NCI-H748 (cell line): ENCODE measurements at regions not wholly inside any gene's neighbourhood (a gene's known extent, or its start where the extent isn't known, plus 50 kb on each side); places are given as distances from the start of the nearest gene placed in this dataset.
"Not testable (repeated sequence)": the region's sequence is repeated elsewhere in the genome, so short reads cannot be mapped to it uniquely, and the experiment has no call there.

Source experiments
- DNase-seq: peaks from one replicate; lab custom pipeline; 2025; ENCODE audit not compliant: unreplicated experiment; lab: John Stamatoyannopoulos, UW

GRCh38 chr4:66855956-66856355 is 689.3 kb downstream of the CENPC start:
- no peak for DNase-seq

- no peak for DNase-seq
These were observed 691.5 kb downstream of the CENPC start for GRCh38 chr4:66853845-66854244.

GRCh38 chr4:66852843-66853242 is 692.5 kb downstream of the CENPC start:
- no peak for DNase-seq

- no peak for DNase-seq
These were observed 695.7 kb downstream of the CENPC start for GRCh38 chr4:66849596-66849995.

GRCh38 chr4:66842724-66843088 is 702.6 kb downstream of the CENPC start:
- DNase-seq = no peak

GRCh38 chr4:66842026-66842723 is 703.1 kb downstream of the CENPC start:
- no peak for DNase-seq

GRCh38 chr4:66840178-66840577 is 705.1 kb downstream of the CENPC start:
- no peak for DNase-seq

- no peak for DNase-seq
These were observed 707.9 kb downstream of the CENPC start for GRCh38 chr4:66837279-66837922.

- no peak for DNase-seq
These were observed 716.0 kb downstream of the CENPC start for GRCh38 chr4:66829310-66829709.

GRCh38 chr4:66820681-66821080 is 724.6 kb downstream of the CENPC start:
- DNase-seq = no peak

GRCh38 chr4:66814277-66814676 is 731.0 kb downstream of the CENPC start:
- no peak for DNase-seq

GRCh38 chr4:66805582-66805981 is 739.7 kb downstream of the CENPC start:
- DNase-seq = no peak

- DNase-seq = no peak
These were observed 740.3 kb downstream of the CENPC start for GRCh38 chr4:66804979-66805378.

- DNase-seq = no peak
These were observed 747.7 kb downstream of the CENPC start for GRCh38 chr4:66797608-66798007.

- DNase-seq = no peak
These were observed 749.6 kb downstream of the CENPC start for GRCh38 chr4:66795724-66796123.

GRCh38 chr4:66794390-66795034 is 750.8 kb downstream of the CENPC start:
- DNase-seq = no peak

- no peak for DNase-seq
These were observed 753.6 kb downstream of the CENPC start for GRCh38 chr4:66791686-66792085.

- no peak for DNase-seq
These were observed 759.8 kb downstream of the CENPC start for GRCh38 chr4:66785479-66785878.

- not testable (repeated sequence) for DNase-seq
These were observed 762.6 kb downstream of the CENPC start for GRCh38 chr4:66782751-66783150.

- no peak for DNase-seq
These were observed 768.2 kb downstream of the CENPC start for GRCh38 chr4:66777097-66777496.

- no peak for DNase-seq
These were observed 775.9 kb downstream of the CENPC start for GRCh38 chr4:66769441-66769840.

- DNase-seq = no peak
These were observed 777.9 kb downstream of the CENPC start for GRCh38 chr4:66767442-66767841.
